H1 (cell line): ENCODE measurements at regions not wholly inside any gene's neighbourhood (a gene's known extent, or its start where the extent isn't known, plus 50 kb on each side); places are given as distances from the start of the nearest gene placed in this dataset.

Experiments
- CTCF ChIA-PET: fragments of 300-600 bp; sonication (Branson Sonifier 250); formaldehyde crosslinking; loops from one replicate; lab custom pipeline; 2021; ENCODE audit not compliant: partially characterized antibody; lab: Charles Lee
- POLR2A ChIA-PET: fragments of 300-600 bp; sonication (Branson Sonifier 250); formaldehyde crosslinking; loops from one replicate; lab custom pipeline; 2021; ENCODE audit warnings: inconsistent platforms; ENCODE audit not compliant: partially characterized antibody; lab: Charles Lee
- DNase-seq, 2 experiments: peaks; one replicate each; pipeline versions ENCODE4 v3.0.0 to v3.0.0-alpha.2; 2010 to 2022; ENCODE audit warnings: low spot score in 2 of 2, low read depth in 1 of 2, mixed read lengths in 1 of 2
- FAIRE-seq: peaks from 2 replicates; lab custom pipeline; 2011; peaks lifted over from hg19 to GRCh38; lab: Jason Lieb, UNC
- H2AFZ ChIP-seq: 2 replicates; pipeline ENCODE4 v1.8.1; 2012; ENCODE audit warnings: low read length, inconsistent platforms
- H2AK5ac ChIP-seq: 2 replicates; pipeline ENCODE4 v1.6.1; 2013; ENCODE audit warnings: low read depth, low read length
- H2BK120ac ChIP-seq: replicated peaks from 2 replicates; pipeline ENCODE3; 2013; ENCODE audit warnings: low read depth, low read length, inconsistent platforms
- H2BK12ac ChIP-seq: 2 replicates; pipeline ENCODE4 v1.6.1; 2013; ENCODE audit warnings: low read depth, low read length
- H2BK15ac ChIP-seq: 2 replicates; pipeline ENCODE4 v1.6.1; 2013; ENCODE audit warnings: low read length
- H2BK20ac ChIP-seq: 2 replicates; pipeline ENCODE4 v1.6.1; 2013; ENCODE audit warnings: low read length
- H2BK5ac ChIP-seq: 2 replicates; pipeline ENCODE4 v1.6.1; 2013; ENCODE audit warnings: low read depth, low read length
- H3K14ac ChIP-seq: 2 replicates; pipeline ENCODE4 v1.6.1; 2013; ENCODE audit warnings: inconsistent platforms; ENCODE audit not compliant: insufficient read length
- H3K18ac ChIP-seq: 2 replicates; pipeline ENCODE4 v1.6.1; 2013; ENCODE audit warnings: low read length; ENCODE audit errors: extremely low read depth
- H3K23ac ChIP-seq: 2 replicates; pipeline ENCODE4 v1.6.1; 2013; ENCODE audit warnings: inconsistent platforms; ENCODE audit not compliant: insufficient read length
- H3K23me2 ChIP-seq: 2 replicates; pipeline ENCODE4 v1.6.1; 2013; ENCODE audit warnings: low read depth, low read length
- H3K27ac ChIP-seq: 2 replicates; pipeline ENCODE4 v1.6.1; 2011; ENCODE audit warnings: low read depth, low read length, inconsistent platforms
- H3K27me3 ChIP-seq, 4 experiments: replicated peaks in 1 of 4; 1 replicate in 1 of 4; 2 replicates in 3 of 4; pipeline versions ENCODE4 v1.6.1 to v1.8.1; 2011 to 2013; ENCODE audit warnings: low read length in 3 of 4, mild to moderate bottlenecking in 3 of 4, inconsistent platforms in 2 of 4, mixed read lengths in 2 of 4, moderate library complexity in 1 of 4; ENCODE audit not compliant: control insufficient read depth in 3 of 4, insufficient read depth in 3 of 4; ENCODE audit errors: extremely low read depth in 1 of 4
- H3K36me3 ChIP-seq, 4 experiments: 2 replicates each; pipeline versions ENCODE4 v1.6.1 to v1.8.1; 2011 to 2013; ENCODE audit warnings: mild to moderate bottlenecking in 4 of 4, low read length in 3 of 4, moderate library complexity in 2 of 4, control low read depth in 1 of 4, inconsistent platforms in 1 of 4; ENCODE audit not compliant: insufficient read depth in 4 of 4, control insufficient read depth in 2 of 4
- H3K4ac ChIP-seq: replicated peaks from 2 replicates; pipeline ENCODE3; 2013; ENCODE audit warnings: low read length, low read depth, mixed read lengths, inconsistent platforms; ENCODE audit not compliant: insufficient read length
- H3K4me1 ChIP-seq, 4 experiments: replicated peaks in 1 of 4; 1 replicate in 1 of 4; 2 replicates in 3 of 4; pipeline versions ENCODE4 v1.6.1 to v1.8.1; 2011 to 2013; ENCODE audit warnings: low read length in 3 of 4, inconsistent platforms in 2 of 4, mixed read lengths in 1 of 4; ENCODE audit not compliant: insufficient read depth in 4 of 4, control insufficient read depth in 3 of 4
- H3K4me2 ChIP-seq, 2 experiments: 2 replicates each; pipeline versions ENCODE4 v1.6.1 to v1.8.1; 2011 to 2013; ENCODE audit warnings: low read depth in 2 of 2, low read length in 2 of 2, control low read depth in 1 of 2, inconsistent platforms in 1 of 2, mild to moderate bottlenecking in 1 of 2; ENCODE audit not compliant: insufficient read depth in 1 of 2
- H3K4me3 ChIP-seq, 4 experiments: fragments of 200-600, 300-600 bp in 1 of 4; sonication (generic), shearing (Covaris generic), sonication (Bioruptor Twin) in 1 of 4; 2 replicates each; pipeline versions ENCODE4 v1.5.1 to v1.8.1; 2011 to 2016; ENCODE audit warnings: low read length in 4 of 4, low read depth in 3 of 4, control low read depth in 2 of 4, inconsistent platforms in 2 of 4, mild to moderate bottlenecking in 2 of 4, mixed read lengths in 1 of 4, moderate library complexity in 1 of 4; ENCODE audit not compliant: insufficient read depth in 2 of 4; ENCODE audit errors: extremely low read depth in 1 of 4
- H3K56ac ChIP-seq: replicated peaks from 2 replicates; pipeline ENCODE3; 2013; ENCODE audit warnings: low read depth, mild to moderate bottlenecking, mixed read lengths, low read length, inconsistent platforms; ENCODE audit not compliant: insufficient read length
- H3K79me1 ChIP-seq: 2 replicates; pipeline ENCODE4 v1.6.1; 2013; ENCODE audit warnings: low read depth, low read length, control low read depth
- H3K79me2 ChIP-seq, 2 experiments: 2 replicates each; pipeline versions ENCODE4 v1.6.1 to v1.8.1; 2012 to 2013; ENCODE audit warnings: low read length in 2 of 2, mild to moderate bottlenecking in 2 of 2, inconsistent platforms in 1 of 2; ENCODE audit not compliant: insufficient read depth in 2 of 2, control insufficient read depth in 1 of 2
- H3K9ac ChIP-seq, 4 experiments: replicated peaks in 1 of 4; 1 replicate in 1 of 4; 2 replicates in 3 of 4; pipeline versions ENCODE4 v1.6.1 to v1.8.1; 2011 to 2013; ENCODE audit warnings: low read depth in 3 of 4, low read length in 3 of 4, control low read depth in 2 of 4, mild to moderate bottlenecking in 2 of 4, moderate library complexity in 2 of 4, inconsistent platforms in 1 of 4; ENCODE audit errors: extremely low read depth in 1 of 4
- H3K9me3 ChIP-seq, 2 experiments: 2 replicates each; pipeline versions ENCODE4 v1.6.1 to v1.8.1; 2012 to 2013; ENCODE audit warnings: mild to moderate bottlenecking in 2 of 2, moderate library complexity in 2 of 2, control low read depth in 1 of 2, inconsistent platforms in 1 of 2, low read depth in 1 of 2, low read length in 1 of 2, mixed read lengths in 1 of 2; ENCODE audit not compliant: insufficient read depth in 2 of 2
- H4K20me1 ChIP-seq, 2 experiments: replicated peaks in 1 of 2; 2 replicates each; pipeline versions ENCODE3 to v1.8.1; 2011 to 2013; ENCODE audit warnings: inconsistent platforms in 2 of 2, low read length in 2 of 2, mild to moderate bottlenecking in 1 of 2; ENCODE audit not compliant: insufficient read depth in 2 of 2, control insufficient read depth in 1 of 2
- H4K5ac ChIP-seq: 2 replicates; pipeline ENCODE4 v1.6.1; 2013; ENCODE audit warnings: low read length, low read depth, mixed read lengths, inconsistent platforms; ENCODE audit not compliant: insufficient read length
- H4K8ac ChIP-seq: 2 replicates; pipeline ENCODE4 v1.8.0; 2013; ENCODE audit warnings: mild to moderate bottlenecking, moderate library complexity, low read length, inconsistent platforms; ENCODE audit not compliant: insufficient read depth; ENCODE audit errors: extremely low read depth
- H4K91ac ChIP-seq: replicated peaks from 2 replicates; pipeline ENCODE3; 2013; ENCODE audit warnings: low read length, mixed read lengths, inconsistent platforms; ENCODE audit not compliant: insufficient read length
- CEBPB ChIP-seq: IDR thresholded peaks from 2 replicates; pipeline ENCODE4 v1.6.1; 2012; ENCODE audit warnings: low read depth, low read length
- KDM4A ChIP-seq: IDR thresholded peaks from one replicate; pipeline ENCODE4 v1.7.1; 2012; ENCODE audit warnings: low read depth, mild to moderate bottlenecking, moderate library complexity, low read length, inconsistent platforms; ENCODE audit not compliant: severe bottlenecking
- WGBS, 2 experiments: shearing (Covaris generic) in 1 of 2; methylation state at CpG; one replicate each; pipeline versions ENCODE4 v1.1.6 to v1.1.7; 2013 to 2015; ENCODE audit warnings: low lambda C conversion rate in 2 of 2, mixed read lengths in 2 of 2, inconsistent platforms in 1 of 2, low coverage in 1 of 2, missing lambda C conversion rate in 1 of 2; ENCODE audit not compliant: insufficient replicate concordance in 2 of 2, insufficient coverage in 1 of 2, insufficient read length in 1 of 2; ENCODE audit errors: extremely low coverage in 1 of 2, missing lambda C conversion rate in 1 of 2; 5-methylcytosine and 5-hydroxymethylcytosine counted together

DNA sequence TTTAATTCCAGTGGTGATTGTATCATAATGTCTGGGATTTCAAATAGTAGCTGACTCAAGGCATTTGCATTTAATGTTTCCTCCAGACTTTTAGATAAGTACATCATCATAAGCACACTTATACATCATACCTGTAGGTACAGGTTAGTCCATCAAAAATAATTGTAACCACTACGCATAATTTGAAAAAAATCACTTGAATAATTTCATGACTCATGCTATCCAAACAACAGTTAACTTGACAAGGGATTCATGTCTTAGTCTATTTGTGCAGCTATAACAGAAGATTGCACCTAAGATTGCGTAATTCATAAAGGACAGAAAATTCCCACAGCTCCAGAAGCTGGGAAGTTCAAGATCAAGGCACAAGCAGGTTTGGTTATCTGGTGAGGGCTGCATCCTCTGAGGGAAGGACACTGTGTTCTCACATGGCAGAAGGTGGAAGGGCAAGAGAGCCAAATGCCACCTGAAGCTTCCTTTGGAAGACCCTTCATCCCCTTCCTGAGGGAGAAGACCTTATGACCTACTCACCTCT lies 801.7 kb upstream of the BRINP3 start:
- no peak overlapping the region for H4K8ac ChIP-seq
- H3K14ac ChIP-seq = no peak overlapping the region
- H3K4me2 ChIP-seq = no peak overlapping the region
- H4K91ac ChIP-seq = no peak overlapping the region
- ChIA-PET CTCF (no interaction called here), POLR2A (no interaction called here)
- TF ChIP-seq CEBPB (peak; percentile 73; the same call in 1 of the 2 replicates), KDM4A (no peak)
- DNase-seq (no peak), FAIRE-seq (no peak)
- no peaks in the 10 kb centered on the region for H3K27me3 ChIP-seq
- no peaks in the 10 kb centered on the region for H3K79me1 ChIP-seq
- no peaks in the 10 kb centered on the region for H3K23me2 ChIP-seq
- no peaks in the 10 kb centered on the region for H3K36me3 ChIP-seq
- no peak overlapping the region for H2AK5ac ChIP-seq
- H3K4ac ChIP-seq = no peak overlapping the region
- no peak overlapping the region for H2BK120ac ChIP-seq
- no peak overlapping the region for H2BK12ac ChIP-seq
- H3K56ac ChIP-seq = no peak overlapping the region
- no peaks in the 10 kb centered on the region for H3K79me2 ChIP-seq
- no peak overlapping the region for H3K9ac ChIP-seq
- H2AFZ ChIP-seq = no peak overlapping the region
- WGBS, 2 experiments = 96% methylated on average over 2 of the region's 2 CpGs; no CpG with 5 or more reads in 1 of the 2 experiments
- peaks cover 0 to 2% of the 10 kb centered on the region in 2 experiments; a peak in 1 of 4 replicates for H3K9me3 ChIP-seq
- H3K4me3 ChIP-seq = no peak overlapping the region
- H4K5ac ChIP-seq = no peak overlapping the region
- no peak overlapping the region for H3K18ac ChIP-seq
- H3K4me1 ChIP-seq = no peaks in the 10 kb centered on the region
- no peak overlapping the region for H3K27ac ChIP-seq
- no peak overlapping the region for H2BK15ac ChIP-seq
- H4K20me1 ChIP-seq = no peaks in the 10 kb centered on the region
- H2BK5ac ChIP-seq = no peak overlapping the region
- no peak overlapping the region for H2BK20ac ChIP-seq
- H3K23ac ChIP-seq = no peak overlapping the region
